HEK293T (cell line): ENCODE measurements at regions not wholly inside any gene's neighbourhood (a gene's known extent, or its start where the extent isn't known, plus 50 kb on each side); places are given as distances from the start of the nearest gene placed in this dataset.

ENCODE experiments used
- CTCF ChIA-PET: fragments of 350-600 bp; formaldehyde crosslinking; extraction: SDS; loops from one replicate; lab custom pipeline; 2021; ENCODE audit warnings: antibody characterized with exemption, inconsistent platforms; lab: Yijun Ruan, JAX
- POLR2A ChIA-PET: fragments of 350-600 bp; formaldehyde crosslinking; extraction: SDS; loops from one replicate; lab custom pipeline; 2020; ENCODE audit warnings: antibody characterized with exemption, inconsistent platforms; lab: Yijun Ruan, JAX
- DNase-seq: peaks from one replicate; pipeline ENCODE4 v3.0.0; 2012; ENCODE audit warnings: mixed read lengths; ENCODE audit errors: extremely low spot score
- ARNT ChIP-seq: fragments of 450-650 bp; IDR thresholded peaks from 2 replicates; pipeline ENCODE4 v1.6.1; 2017; ENCODE audit warnings: mild to moderate bottlenecking
- BHLHE40 ChIP-seq: fragments of 450-650 bp; IDR thresholded peaks from 2 replicates; pipeline ENCODE4 v1.6.1; 2016; ENCODE audit warnings: mild to moderate bottlenecking, moderate library complexity, borderline replicate concordance
- CTBP1 ChIP-seq: fragments of 450-650 bp; IDR thresholded peaks from 2 replicates; pipeline ENCODE4 v1.6.1; 2016; ENCODE audit warnings: borderline replicate concordance
- ELF4 ChIP-seq: fragments of 450-650 bp; IDR thresholded peaks from 2 replicates; pipeline ENCODE4 v1.6.1; 2017; ENCODE audit warnings: antibody characterized with exemption
- FOXA1 ChIP-seq: fragments of 450-650 bp; IDR thresholded peaks from 2 replicates; pipeline ENCODE4 v1.6.1; 2016; ENCODE audit warnings: mild to moderate bottlenecking
- FOXK2 ChIP-seq: fragments of 450-650 bp; IDR thresholded peaks from 2 replicates; pipeline ENCODE4 v1.6.1; 2016; ENCODE audit warnings: mild to moderate bottlenecking
- FOXM1 ChIP-seq: fragments of 450-650 bp; IDR thresholded peaks from 2 replicates; pipeline ENCODE4 v1.6.1; 2017; ENCODE audit warnings: mild to moderate bottlenecking, borderline replicate concordance
- HDGF ChIP-seq: fragments of 450-650 bp; IDR thresholded peaks from 2 replicates; pipeline ENCODE4 v1.6.1; 2017; ENCODE audit warnings: antibody characterized with exemption, borderline replicate concordance
- L3MBTL2 ChIP-seq: fragments of 450-650 bp; conservative IDR thresholded peaks from 2 replicates; pipeline ENCODE4 v1.6.1; 2016; ENCODE audit warnings: mild to moderate bottlenecking
- LEF1 ChIP-seq: fragments of 450-650 bp; IDR thresholded peaks from 2 replicates; pipeline ENCODE4 v1.6.1; 2017; ENCODE audit warnings: mild to moderate bottlenecking, borderline replicate concordance
- NFRKB ChIP-seq: fragments of 450-650 bp; IDR thresholded peaks from 2 replicates; pipeline ENCODE4 v1.6.1; 2016; ENCODE audit warnings: mild to moderate bottlenecking, moderate library complexity
- PKNOX1 ChIP-seq: fragments of 450-650 bp; IDR thresholded peaks from 2 replicates; pipeline ENCODE4 v1.6.1; 2016
- SP1 ChIP-seq: fragments of 450-650 bp; IDR thresholded peaks from 2 replicates; pipeline ENCODE4 v1.6.1; 2017
- SUZ12 ChIP-seq: fragments of 450-650 bp; IDR thresholded peaks from 2 replicates; pipeline ENCODE4 v1.6.1; 2016; ENCODE audit warnings: mild to moderate bottlenecking
- TARDBP ChIP-seq: fragments of 450-650 bp; IDR thresholded peaks from 2 replicates; pipeline ENCODE4 v1.6.1; 2016
- ZNF384 ChIP-seq: fragments of 450-650 bp; IDR thresholded peaks from 2 replicates; pipeline ENCODE4 v1.6.1; 2016

- TF ChIP-seq BHLHE40 (no peak), CTBP1 (no peak), ZNF384 (no peak), ELF4 (no peak), ARNT (no peak), LEF1 (no peak), SUZ12 (no peak), HDGF (no peak), SP1 (no peak), FOXK2 (no peak), NFRKB (no peak), PKNOX1 (no peak)
- no peak for DNase-seq
- CTCF ChIA-PET = no interaction called here
- POLR2A ChIA-PET = no interaction called here
Observed at GRCh38 chr20:54364365-54364764, 111.0 kb upstream of the DOK5 start.

GRCh38 chr20:54364919-54365318 is 110.5 kb upstream of the DOK5 start:
- ChIA-PET CTCF (no interaction called here), POLR2A (no interaction called here)
- no peak for DNase-seq
- no peak for TF ChIP-seq TARDBP
- TF ChIP-seq ZNF384 = no peak
- no peak for TF ChIP-seq FOXM1
- no peak for TF ChIP-seq LEF1
- no peak for TF ChIP-seq ARNT
- no peak for TF ChIP-seq HDGF

DNA sequence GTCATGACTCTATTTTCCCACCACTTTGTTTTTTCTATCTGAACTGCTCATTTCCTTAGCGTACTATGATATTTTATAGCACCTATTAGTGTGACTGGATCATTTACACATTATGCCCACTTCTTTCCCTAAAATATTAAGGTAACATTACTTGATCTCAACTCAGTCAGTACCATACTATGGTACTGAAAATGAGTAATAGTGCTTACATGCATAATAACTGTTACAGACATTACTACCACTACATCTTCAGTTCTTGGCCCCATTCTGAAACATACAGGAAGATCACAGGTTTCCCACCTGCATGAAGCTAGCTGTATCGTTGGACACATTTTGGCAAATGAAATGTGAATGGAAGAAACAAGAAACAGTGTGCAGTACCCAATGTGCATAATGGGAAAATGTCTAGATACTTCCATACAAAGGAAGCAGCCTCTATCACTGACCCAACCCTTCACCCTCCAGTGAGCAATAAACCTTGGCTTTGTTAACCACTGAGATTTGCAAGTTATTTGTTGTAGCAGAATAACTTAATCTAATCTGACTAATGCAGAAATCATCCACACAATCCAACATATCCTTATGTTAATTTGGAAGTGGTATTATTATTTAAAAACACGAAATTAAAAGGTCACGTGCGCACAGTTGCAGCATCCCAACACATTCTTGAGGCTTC is 108.6 kb upstream of the DOK5 start:
- CTCF ChIA-PET = no interaction called here
- POLR2A ChIA-PET = no interaction called here
- TF ChIP-seq HDGF = no peak
- TF ChIP-seq SUZ12 = no peak
- no peak for TF ChIP-seq ARNT
- no peak for TF ChIP-seq L3MBTL2
- no peak for TF ChIP-seq PKNOX1
- no peak for TF ChIP-seq FOXM1
- no peak for TF ChIP-seq ELF4
- TF ChIP-seq NFRKB = no peak
- no peak for TF ChIP-seq FOXK2
- TF ChIP-seq SP1 = no peak
- no peak for DNase-seq

GRCh38 chr20:54368570-54368969 is 106.8 kb upstream of the DOK5 start:
- CTCF ChIA-PET = no interaction called here
- TF ChIP-seq BHLHE40 = no peak
- TF ChIP-seq TARDBP = no peak
- no peak for TF ChIP-seq CTBP1
- TF ChIP-seq ZNF384 = no peak
- no peak for TF ChIP-seq FOXM1
- no peak for TF ChIP-seq PKNOX1
- TF ChIP-seq ARNT = no peak
- no peak for TF ChIP-seq ELF4
- no peak for TF ChIP-seq LEF1
- no peak for TF ChIP-seq FOXK2
- no peak for TF ChIP-seq L3MBTL2
- no peak for TF ChIP-seq NFRKB
- no peak for TF ChIP-seq HDGF
- TF ChIP-seq SP1 = no peak
- no peak for TF ChIP-seq SUZ12
- TF ChIP-seq FOXA1 = no peak
- POLR2A ChIA-PET = no interaction called here
- DNase-seq = no peak

GRCh38 chr20:54372313-54372712 is 103.1 kb upstream of the DOK5 start:
- no peak for TF ChIP-seq BHLHE40
- TF ChIP-seq FOXM1 = no peak
- no peak for TF ChIP-seq NFRKB
- no peak for TF ChIP-seq ARNT
- TF ChIP-seq FOXA1 = no peak
- TF ChIP-seq ZNF384 = no peak
- TF ChIP-seq LEF1 = no peak
- no peak for TF ChIP-seq HDGF
- TF ChIP-seq SP1 = no peak
- no peak for TF ChIP-seq SUZ12
- TF ChIP-seq ELF4 = no peak
- TF ChIP-seq PKNOX1 = no peak
- TF ChIP-seq L3MBTL2 = no peak
- no peak for TF ChIP-seq CTBP1
- no peak for TF ChIP-seq TARDBP
- TF ChIP-seq FOXK2 = no peak
- POLR2A ChIA-PET = no interaction called here
- CTCF ChIA-PET = no interaction called here
- no peak for DNase-seq

- TF ChIP-seq FOXM1 (no peak), SP1 (no peak), FOXA1 (no peak), PKNOX1 (no peak), ELF4 (no peak), FOXK2 (no peak), CTBP1 (no peak), ZNF384 (no peak), SUZ12 (no peak), HDGF (no peak), L3MBTL2 (no peak), BHLHE40 (no peak), NFRKB (no peak)
- CTCF ChIA-PET = no interaction called here
- DNase-seq = no peak
- POLR2A ChIA-PET = no interaction called here
Observed at GRCh38 chr20:54377992-54378773, 97.2 kb upstream of the DOK5 start.
